MM.1S (cell line): ENCODE measurements at regions not wholly inside any gene's neighbourhood (a gene's known extent, or its start where the extent isn't known, plus 50 kb on each side); places are given as distances from the start of the nearest gene placed in this dataset.

Experiments
- EZH2 ChIP-seq: fragments of 300-600 bp; sonication (generic); optimal IDR thresholded peaks from 2 replicates; pipeline ENCODE3; 2017; ENCODE audit warnings: low read depth, mild to moderate bottlenecking, antibody characterized with exemption, low read length, mixed read lengths
- TF ChIP-seq, protein P1 (sequence below): fragments of 300-600 bp; sonication (generic); IDR thresholded peaks from 2 replicates; pipeline ENCODE4 v1.5.1; 2016; ENCODE audit warnings: antibody characterized with exemption, low read length, mixed read lengths

DNA sequence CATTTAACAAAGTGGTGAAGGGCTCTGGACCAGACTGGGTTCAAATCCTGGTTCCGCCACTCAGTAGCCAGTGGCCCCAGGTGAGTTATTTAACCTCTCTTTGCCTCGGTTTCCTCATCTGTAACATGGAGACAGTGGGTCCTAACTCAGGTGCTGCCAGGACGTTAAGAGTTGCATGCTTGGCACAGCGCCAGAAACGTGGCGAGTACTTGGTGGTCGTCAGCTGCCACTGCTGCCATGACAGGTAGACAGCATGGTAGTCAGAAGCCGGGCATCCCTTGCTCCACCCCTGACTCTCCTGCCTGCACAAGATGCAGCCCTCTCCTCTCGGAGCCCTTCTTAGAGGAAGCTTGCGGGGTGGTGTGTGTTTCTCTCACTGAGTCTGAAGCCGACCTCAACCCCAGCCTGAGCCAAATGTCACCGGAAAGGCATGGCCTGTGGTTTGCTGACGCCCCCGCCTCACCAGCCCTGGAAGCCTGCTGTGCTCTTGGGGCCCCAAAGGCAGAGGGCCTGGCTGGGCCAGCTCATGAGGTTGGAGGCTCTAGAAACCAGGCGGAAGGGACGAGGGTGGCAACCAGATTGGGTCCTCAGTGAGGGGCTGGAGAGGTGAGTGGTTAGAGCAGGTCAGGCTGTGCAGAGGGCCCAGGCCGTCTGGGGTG is 160.8 kb upstream of the TLE3 start:
- TF ChIP-seq, protein P1, sequence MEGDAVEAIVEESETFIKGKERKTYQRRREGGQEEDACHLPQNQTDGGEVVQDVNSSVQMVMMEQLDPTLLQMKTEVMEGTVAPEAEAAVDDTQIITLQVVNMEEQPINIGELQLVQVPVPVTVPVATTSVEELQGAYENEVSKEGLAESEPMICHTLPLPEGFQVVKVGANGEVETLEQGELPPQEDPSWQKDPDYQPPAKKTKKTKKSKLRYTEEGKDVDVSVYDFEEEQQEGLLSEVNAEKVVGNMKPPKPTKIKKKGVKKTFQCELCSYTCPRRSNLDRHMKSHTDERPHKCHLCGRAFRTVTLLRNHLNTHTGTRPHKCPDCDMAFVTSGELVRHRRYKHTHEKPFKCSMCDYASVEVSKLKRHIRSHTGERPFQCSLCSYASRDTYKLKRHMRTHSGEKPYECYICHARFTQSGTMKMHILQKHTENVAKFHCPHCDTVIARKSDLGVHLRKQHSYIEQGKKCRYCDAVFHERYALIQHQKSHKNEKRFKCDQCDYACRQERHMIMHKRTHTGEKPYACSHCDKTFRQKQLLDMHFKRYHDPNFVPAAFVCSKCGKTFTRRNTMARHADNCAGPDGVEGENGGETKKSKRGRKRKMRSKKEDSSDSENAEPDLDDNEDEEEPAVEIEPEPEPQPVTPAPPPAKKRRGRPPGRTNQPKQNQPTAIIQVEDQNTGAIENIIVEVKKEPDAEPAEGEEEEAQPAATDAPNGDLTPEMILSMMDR: no peak
- TF ChIP-seq EZH2: no peak
